GM13977 (cell line): ENCODE measurements at regions not wholly inside any gene's neighbourhood (a gene's known extent, or its start where the extent isn't known, plus 50 kb on each side); places are given as distances from the start of the nearest gene placed in this dataset.

Experiments used
- DNase-seq: peaks from one replicate; pipeline ENCODE4 v3.0.0; 2012; ENCODE audit warnings: low spot score
- CTCF ChIP-seq: IDR thresholded peaks from 2 replicates; pipeline ENCODE4 v1.5.1; 2012; ENCODE audit warnings: mild to moderate bottlenecking, control low read depth; ENCODE audit not compliant: insufficient read depth; ENCODE audit errors: extremely low read depth, missing control alignments
- in situ Hi-C: fragments of 300-500 bp; cut with MboI; formaldehyde crosslinking; loops from one replicate; pipeline ENCODE4 v1.12.0; 2022; ENCODE audit warnings: low sequenced_read_pairs, low pct_unique_long_range_greater_than_20kb, mixed read lengths, inconsistent platforms; ENCODE audit not compliant: unreplicated experiment

DNA sequence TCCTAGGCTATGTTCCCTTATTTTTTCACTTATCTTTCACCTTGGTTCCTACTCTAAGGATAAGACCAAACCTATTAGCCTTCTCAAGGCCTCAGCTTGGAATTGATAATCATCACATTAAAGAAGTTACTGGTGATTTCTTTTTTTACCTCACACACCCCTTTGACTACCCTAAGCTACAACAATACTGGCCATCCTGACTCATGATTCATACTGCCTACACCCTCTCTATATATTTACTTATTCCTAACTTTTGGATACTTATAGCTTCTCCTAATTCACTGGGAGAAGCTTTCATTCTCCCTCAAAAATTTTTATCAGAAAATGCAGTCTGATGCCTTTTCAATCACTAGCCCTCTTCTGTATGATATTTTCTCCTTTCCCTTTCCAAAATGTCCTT is 256.1 kb downstream of the TBX18 start:
- no peak for TF ChIP-seq CTCF
- no peak for DNase-seq
- in situ Hi-C loops = no loop called here

DNA sequence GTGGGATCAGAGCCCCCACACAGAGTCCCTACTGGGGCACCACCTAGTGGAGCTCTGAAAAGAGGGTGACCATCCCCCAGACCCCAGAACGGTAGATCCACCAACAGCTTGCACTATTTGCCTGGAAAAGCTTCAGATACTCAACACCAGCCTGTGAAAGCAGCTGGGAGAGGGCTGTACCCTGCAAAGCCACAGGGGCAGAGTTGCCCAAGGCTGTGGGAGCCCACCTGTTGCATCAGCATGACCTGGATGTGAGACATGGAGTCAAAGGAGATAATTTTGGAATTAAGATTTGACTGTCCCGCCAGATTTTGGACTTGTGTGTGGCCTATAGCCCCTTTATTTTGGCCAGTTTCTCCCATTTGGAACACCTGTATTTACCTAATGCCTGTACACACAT is 260.4 kb downstream of the TBX18 start:
- no peak for DNase-seq
- in situ Hi-C loops = no loop called here
- no peak for TF ChIP-seq CTCF

GRCh38 chr6:84501315-84501714 is 263.1 kb downstream of the TBX18 start:
- in situ Hi-C loops = no loop called here
- no peak for DNase-seq

GRCh38 chr6:84500726-84501125 is 263.7 kb downstream of the TBX18 start:
- no peak for DNase-seq
- in situ Hi-C loops = no loop called here

More at GRCh38 chr6:84501315-84501714, 263.1 kb downstream of the TBX18 start:
- no peak for TF ChIP-seq CTCF

GRCh38 chr6:84498905-84499304 is 265.5 kb downstream of the TBX18 start:
- no peak for TF ChIP-seq CTCF
- no peak for DNase-seq
- in situ Hi-C loops = no loop called here

More at GRCh38 chr6:84500726-84501125, 263.7 kb downstream of the TBX18 start:
- no peak for TF ChIP-seq CTCF

DNA sequence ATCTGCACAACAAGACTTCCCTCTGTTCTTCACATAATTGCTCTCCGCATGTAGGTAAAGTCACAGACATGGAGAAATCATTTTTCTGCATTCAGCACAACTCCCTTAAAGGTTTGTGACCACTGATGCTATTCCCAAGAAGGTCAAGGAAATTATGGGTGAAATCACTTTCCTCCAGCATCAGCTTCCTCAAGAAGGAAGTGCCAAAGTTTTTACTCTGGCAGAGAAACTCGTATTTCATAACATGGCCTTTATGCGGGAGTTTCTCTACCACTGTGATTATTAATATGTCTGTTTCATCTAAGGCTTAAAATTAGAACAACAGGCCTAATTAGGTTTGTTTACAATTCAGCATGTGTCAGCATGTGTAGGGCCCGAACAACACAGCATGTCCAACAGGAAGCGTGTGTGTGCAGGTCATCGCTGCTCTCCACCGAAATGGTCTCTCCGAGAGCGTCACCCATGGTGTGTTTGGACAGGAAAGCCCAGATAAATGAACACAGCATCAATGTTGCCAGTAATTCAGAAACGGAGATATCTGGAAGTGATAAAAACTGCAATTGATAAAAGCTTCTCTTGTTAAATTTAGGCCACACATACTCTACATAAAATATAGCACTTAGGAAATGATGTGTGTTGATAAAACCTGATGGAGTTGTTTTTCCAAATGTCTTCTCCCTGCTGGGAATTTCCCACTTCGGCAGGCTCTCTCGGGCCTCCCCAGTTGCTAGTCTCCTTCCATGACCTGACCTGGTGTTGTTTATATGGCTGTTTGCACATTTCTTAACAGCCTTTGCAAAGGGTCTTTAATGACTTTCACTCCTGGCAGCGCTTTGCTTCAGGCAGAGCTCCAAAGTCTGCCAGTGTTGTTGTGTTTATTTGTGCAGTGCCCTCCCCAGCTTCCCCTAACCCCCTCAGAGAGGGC is 265.1 kb upstream of the CEP162 start:
- no peak for TF ChIP-seq CTCF
- in situ Hi-C loops = no loop called here
- no peak for DNase-seq
